Ecto neural progenitor cell (in vitro differentiated cells): ENCODE measurements at regions not wholly inside any gene's neighbourhood (a gene's known extent, or its start where the extent isn't known, plus 50 kb on each side); places are given as distances from the start of the nearest gene placed in this dataset.
"Not testable (repeated sequence)": the region's sequence is repeated elsewhere in the genome, so short reads cannot be mapped to it uniquely, and the experiment has no call there.

ENCODE experiments used
- DNase-seq: peaks from one replicate; pipeline ENCODE4 v3.0.0-alpha.2; 2018; ENCODE audit warnings: low spot score

GRCh38 chrX:22800806-22801205, 199.0 kb upstream of the DDX53 start:
- DNase-seq: no peak

GRCh38 chrX:22803353-22803752, 196.4 kb upstream of the DDX53 start:
- DNase-seq: no peak

- no peak for DNase-seq
These were observed 188.9 kb upstream of the DDX53 start for GRCh38 chrX:22810876-22811275.

- no peak for DNase-seq
These were observed 181.7 kb upstream of the DDX53 start for GRCh38 chrX:22818061-22818460.

- DNase-seq: no peak
These were observed 144.1 kb upstream of the DDX53 start for GRCh38 chrX:22855693-22856092.

GRCh38 chrX:22859642-22860041, 140.1 kb upstream of the DDX53 start:
- DNase-seq: no peak

- DNase-seq: not testable (repeated sequence)
These were observed 133.0 kb upstream of the DDX53 start for GRCh38 chrX:22866801-22867200.

GRCh38 chrX:22882543-22882942, 117.2 kb upstream of the DDX53 start:
- no peak for DNase-seq

- DNase-seq: no peak
These were observed 109.9 kb upstream of the DDX53 start for GRCh38 chrX:22889819-22890218.

- no peak for DNase-seq
These were observed 87.1 kb upstream of the DDX53 start for GRCh38 chrX:22912616-22913015.

GRCh38 chrX:22922961-22923360, 76.8 kb upstream of the DDX53 start:
- no peak for DNase-seq

GRCh38 chrX:22934640-22935039, 65.1 kb upstream of the DDX53 start:
- no peak for DNase-seq

- DNase-seq: no peak
These were observed 54.8 kb upstream of the DDX53 start for GRCh38 chrX:22944945-22945344.
